ENCODE measurements at regions not wholly inside any gene's neighbourhood (a gene's known extent, or its start where the extent isn't known, plus 50 kb on each side); places are given as distances from the start of the nearest gene placed in this dataset.

GRCh38 chr11:116333001-116333535 is 439.7 kb downstream of the BUD13 start:
- no peak for DNase-seq (ENCODE audit: low spot score)
- intact Hi-C loops (cut with DNase I), result no loop called here
- Histone ChIP-seq H3K4me3 (no peak overlapping the region), H3K4me1 (replicated peaks) (no peaks in the 10 kb centered on the region), H3K36me3 (no peaks in the 10 kb centered on the region), H3K9me3 (no peaks in the 10 kb centered on the region), H3K27ac (no peak overlapping the region), H3K27me3 (replicated peaks; ENCODE audit: insufficient read depth) (no peaks in the 10 kb centered on the region)
- no peak for TF ChIP-seq CTCF (IDR thresholded peaks at IDR 0.05)
- no peak for TF ChIP-seq POLR2AphosphoS5 (IDR thresholded peaks at IDR 0.05)
- no peak for TF ChIP-seq POLR2A (IDR thresholded peaks at IDR 0.05)
- 68% methylated on average over 3 of the region's 3 CpGs for WGBS

GRCh38 chr11:116332391-116332790 is 440.4 kb downstream of the BUD13 start:
- H3K4me3 ChIP-seq, result no peak overlapping the region
- TF ChIP-seq CTCF (IDR thresholded peaks at IDR 0.05) (no peak), POLR2A (IDR thresholded peaks at IDR 0.05) (no peak), POLR2AphosphoS5 (IDR thresholded peaks at IDR 0.05) (no peak)
- H3K36me3 ChIP-seq, result no peaks in the 10 kb centered on the region
- H3K9me3 ChIP-seq, result no peaks in the 10 kb centered on the region
- no peaks in the 10 kb centered on the region for H3K4me1 ChIP-seq (replicated peaks)
- H3K27ac ChIP-seq, result no peak overlapping the region
- no peaks in the 10 kb centered on the region for H3K27me3 ChIP-seq (replicated peaks; ENCODE audit: insufficient read depth)
- intact Hi-C loops (cut with DNase I), result no loop called here
- DNase-seq (ENCODE audit: low spot score), result no peak
- 81% methylated on average over 8 of the region's 8 CpGs for WGBS

GRCh38 chr11:116331381-116331780 is 441.4 kb downstream of the BUD13 start:
- Histone ChIP-seq H3K36me3 (no peaks in the 10 kb centered on the region), H3K4me3 (no peak overlapping the region), H3K27me3 (replicated peaks; ENCODE audit: insufficient read depth) (no peaks in the 10 kb centered on the region), H3K4me1 (replicated peaks) (no peaks in the 10 kb centered on the region), H3K9me3 (no peaks in the 10 kb centered on the region), H3K27ac (no peak overlapping the region)
- intact Hi-C loops (cut with DNase I), result no loop called here
- TF ChIP-seq CTCF (IDR thresholded peaks at IDR 0.05) (no peak), POLR2AphosphoS5 (IDR thresholded peaks at IDR 0.05) (no peak), POLR2A (IDR thresholded peaks at IDR 0.05) (no peak)
- no peak for DNase-seq (ENCODE audit: low spot score)
- WGBS, result 77% methylated on average over 4 of the region's 4 CpGs

- H3K36me3 ChIP-seq, result no peaks in the 10 kb centered on the region
- WGBS, result 86% methylated on average over 7 of the region's 7 CpGs
- no peaks in the 10 kb centered on the region for H3K9me3 ChIP-seq
- DNase-seq (ENCODE audit: low spot score), result no peak
- intact Hi-C loops (cut with DNase I), result no loop called here
- TF ChIP-seq CTCF (IDR thresholded peaks at IDR 0.05) (no peak), POLR2A (IDR thresholded peaks at IDR 0.05) (no peak), POLR2AphosphoS5 (IDR thresholded peaks at IDR 0.05) (no peak)
- H3K4me1 ChIP-seq (replicated peaks), result no peaks in the 10 kb centered on the region
- H3K27ac ChIP-seq, result no peak overlapping the region
- no peak overlapping the region for H3K4me3 ChIP-seq
- H3K27me3 ChIP-seq (replicated peaks; ENCODE audit: insufficient read depth), result no peaks in the 10 kb centered on the region
These were observed 442.2 kb downstream of the BUD13 start for GRCh38 chr11:116330439-116331185.

Measured in prostate gland (tissue), 2 donors.